HepG2 (cell line): ENCODE measurements at regions not wholly inside any gene's neighbourhood (a gene's known extent, or its start where the extent isn't known, plus 50 kb on each side); places are given as distances from the start of the nearest gene placed in this dataset.
A peak's percentile ranks its signal among the peaks of the same experiment; 100 is the strongest.

Source experiments
- ATAC-seq: fragments of 200-7000 bp; cut with Tn5 transposase; 3 replicates; pipeline ENCODE4 v1.9.1; 2020; ENCODE audit warnings: mild to moderate bottlenecking, moderate library complexity
- BruUV-seq: library from RNA; stranded (reverse); fragments of 400-500 nt; replicated peaks from 2 replicates; lab custom pipeline; 2021; lab: Mats Ljungman, UMichigan
- CTCF ChIA-PET: fragments of 300-600 bp; formaldehyde crosslinking; extraction: SDS; loops from one replicate; lab custom pipeline; 2021; ENCODE audit warnings: low total read pairs, inconsistent platforms, low intra/inter-chr PET ratio; lab: Yijun Ruan, JAX
- POLR2A ChIA-PET: fragments of 350-600 bp; sonication (Branson Sonifier 250); formaldehyde crosslinking; loops from one replicate; lab custom pipeline; 2020; ENCODE audit warnings: antibody characterized with exemption, inconsistent platforms; lab: Yijun Ruan, JAX
- DNase-seq: peaks from one replicate; pipeline ENCODE4 v3.0.0-alpha.2; 2015; ENCODE audit warnings: low spot score
- FAIRE-seq: peaks from 3 replicates; lab custom pipeline; 2011; peaks lifted over from hg19 to GRCh38; lab: Jason Lieb, UNC
- H2AFZ ChIP-seq: one replicate; pipeline ENCODE4 v1.6.1; 2011; ENCODE audit warnings: low read length, inconsistent platforms
- H3K27ac ChIP-seq: fragments of 300-600 bp; 3 replicates; pipeline ENCODE4 v1.8.0; 2011; ENCODE audit warnings: mixed run types, mild to moderate bottlenecking, mixed read lengths, low read length, inconsistent platforms; ENCODE audit not compliant: insufficient read depth; ENCODE audit errors: extremely low read length
- H3K27me3 ChIP-seq, 2 experiments: fragments of 200-600 bp in 1 of 2; 2 replicates in 1 of 2; 3 replicates in 1 of 2; pipeline versions ENCODE4 v1.6.0 to v1.8.0; 2011; ENCODE audit warnings: low read length in 2 of 2, mild to moderate bottlenecking in 2 of 2, moderate library complexity in 2 of 2, inconsistent platforms in 1 of 2; ENCODE audit not compliant: insufficient read depth in 2 of 2, control insufficient read depth in 1 of 2
- H3K36me3 ChIP-seq, 2 experiments: fragments of 200-600 bp in 1 of 2; replicated peaks in 1 of 2; 2 replicates in 1 of 2; 3 replicates in 1 of 2; pipeline versions ENCODE4 v1.5.1 to v1.8.0; 2011; ENCODE audit warnings: low read length in 2 of 2, inconsistent platforms in 1 of 2; ENCODE audit not compliant: insufficient read depth in 2 of 2, control insufficient read depth in 1 of 2
- H3K4me1 ChIP-seq: 2 replicates; pipeline ENCODE4 v1.5.1; 2012; ENCODE audit warnings: low read length, inconsistent platforms; ENCODE audit not compliant: insufficient read depth
- H3K4me2 ChIP-seq: 2 replicates; pipeline ENCODE4 v1.6.0; 2011; ENCODE audit warnings: low read depth, low read length, inconsistent platforms
- H3K4me3 ChIP-seq, 3 experiments: fragments of 200-600 bp in 1 of 3; sonication (generic), shearing (Covaris generic) in 1 of 3; replicated peaks in 1 of 3; 2 replicates each; pipeline ENCODE4 v1.5.1; 2011 to 2016; ENCODE audit warnings: low read length in 3 of 3, inconsistent platforms in 2 of 3, low read depth in 2 of 3, mild to moderate bottlenecking in 2 of 3, control low read depth in 1 of 3, mixed read lengths in 1 of 3; ENCODE audit not compliant: insufficient read depth in 1 of 3
- H3K79me2 ChIP-seq: one replicate; pipeline ENCODE4 v1.6.1; 2011; ENCODE audit warnings: low read length, inconsistent platforms; ENCODE audit not compliant: insufficient read depth
- H3K9ac ChIP-seq: 2 replicates; pipeline ENCODE4 v1.6.0; 2011; ENCODE audit warnings: mild to moderate bottlenecking, low read depth, low read length, inconsistent platforms; ENCODE audit not compliant: insufficient read depth
- H3K9me3 ChIP-seq: 2 replicates; pipeline ENCODE4 v1.5.1; 2012; ENCODE audit warnings: mild to moderate bottlenecking, low read length
- H4K20me1 ChIP-seq: 2 replicates; pipeline ENCODE4 v1.6.0; 2011; ENCODE audit warnings: inconsistent platforms, mild to moderate bottlenecking, low read length, moderate library complexity; ENCODE audit not compliant: insufficient read depth
- GLI4 ChIP-seq: sonication (generic); formaldehyde crosslinking; IDR thresholded peaks from 2 replicates; pipeline ENCODE4 v1.5.1; 2020; ENCODE audit warnings: missing genetic modification reagents, mild to moderate bottlenecking, moderate library complexity, borderline replicate concordance
- KLF16 ChIP-seq, 2 experiments: sonication (generic) in 1 of 2; formaldehyde crosslinking in 1 of 2; IDR thresholded peaks; 2 replicates each; pipeline versions ENCODE4 v1.6.1 to v1.8.0; 2016 to 2023; ENCODE audit warnings: missing genetic modification reagents in 2 of 2, missing compliant biosample characterization in 1 of 2
- RFX1 ChIP-seq: fragments of 450-650 bp; IDR thresholded peaks from 2 replicates; pipeline ENCODE4 v1.6.1; 2017
- ZNF382 ChIP-seq: sonication (generic); formaldehyde crosslinking; IDR thresholded peaks from 2 replicates; pipeline ENCODE4 v1.5.0; 2020; ENCODE audit warnings: missing genetic modification reagents, mild to moderate bottlenecking, borderline replicate concordance
- WGBS: methylation state at CpG from one replicate; pipeline ENCODE4 v1.1.6; 2017; ENCODE audit warnings: low lambda C conversion rate; 5-methylcytosine and 5-hydroxymethylcytosine counted together
- in situ Hi-C: cut with HindIII; loops from 2 replicates; pipeline ENCODE4 v1.10.0; 2017; ENCODE audit warnings: low pct_unique_long_range_greater_than_20kb; ENCODE audit not compliant: extremely low pct_ligation_motif_present
- intact Hi-C: fragments of 100-400 bp; cut with micrococcal nuclease; formaldehyde crosslinking; loops from one replicate; pipeline ENCODE4 v1.10.0; 2022; ENCODE audit not compliant: unreplicated experiment
- TF ChIP-seq, protein P1 (sequence below): sonication (generic); formaldehyde crosslinking; IDR thresholded peaks from 2 replicates; pipeline ENCODE4 v1.8.0; 2022; ENCODE audit warnings: missing genetic modification reagents, mild to moderate bottlenecking, inconsistent platforms, borderline replicate concordance
- TF ChIP-seq, protein P2 (sequence below): sonication (generic); formaldehyde crosslinking; IDR thresholded peaks from 2 replicates; pipeline ENCODE4 v1.4.0; 2020; ENCODE audit warnings: missing genetic modification reagents
- TF ChIP-seq, protein P3 (sequence below): sonication (generic); formaldehyde crosslinking; conservative IDR thresholded peaks from 2 replicates; pipeline ENCODE4 v1.4.0; 2020; ENCODE audit warnings: missing genetic modification reagents

DNA sequence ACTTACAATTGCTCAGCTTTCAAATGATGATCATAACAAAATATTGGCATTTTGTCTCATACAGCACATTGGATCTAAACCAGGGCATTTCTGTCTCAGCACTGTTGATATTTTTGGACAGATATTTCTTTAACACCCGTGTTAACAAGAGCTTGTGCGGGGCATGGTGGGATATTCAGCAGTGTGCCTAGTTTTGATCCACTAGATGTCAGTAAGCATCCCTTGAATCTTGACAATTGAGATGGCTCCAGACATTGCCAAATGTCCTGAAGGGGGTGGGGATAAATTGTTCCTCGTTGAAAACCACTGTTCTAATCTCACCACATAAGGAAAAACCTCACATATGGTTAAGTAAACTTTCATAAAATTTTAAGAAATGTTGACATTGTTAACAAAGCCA, 806.3 kb downstream of the STIM2 start:
- no TSS peak for BruUV-seq

DNA sequence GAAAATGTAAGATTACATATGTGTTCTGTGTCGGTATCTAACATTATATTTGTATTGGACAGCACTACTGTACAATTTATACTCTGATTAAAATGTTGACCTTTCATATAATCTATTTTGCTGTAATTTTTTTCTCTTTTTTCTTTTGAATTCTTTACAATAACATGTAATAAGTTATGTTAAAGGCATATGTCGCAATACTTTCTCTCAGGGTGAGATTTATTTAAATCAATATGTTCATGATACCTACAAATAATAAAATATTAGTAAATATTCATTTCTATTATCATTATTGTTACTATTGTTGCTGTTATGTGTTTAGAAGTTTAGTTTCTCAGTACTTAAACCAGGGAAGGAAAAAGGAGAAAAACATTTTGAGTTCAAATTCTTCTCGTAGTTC, 807.4 kb downstream of the STIM2 start:
- WGBS, result 4% methylated on average over 3 of the region's 3 CpGs
- no peak for FAIRE-seq
- ATAC-seq, result no peak

More for the DNA sequence above, 806.3 kb downstream of the STIM2 start:
- Histone ChIP-seq H3K27ac (no peak overlapping the region), H3K36me3 (no peaks in the 10 kb centered on the region), H2AFZ (no peak overlapping the region), H3K4me2 (no peak overlapping the region), H3K9me3 (no peaks in the 10 kb centered on the region), H3K9ac (no peak overlapping the region), H3K27me3 (no peaks in the 10 kb centered on the region), H3K4me1 (no peaks in the 10 kb centered on the region), H3K4me3 (no peak overlapping the region), H4K20me1 (no peaks in the 10 kb centered on the region), H3K79me2 (no peaks in the 10 kb centered on the region)
- 0% methylated on average over 3 of the region's 3 CpGs for WGBS
- no peak for TF ChIP-seq ZNF382
- ATAC-seq, result 0 out of 3 replicates have a peak, but pooled peaks have one; percentile 43
- no peak for DNase-seq
- ChIA-PET POLR2A (no interaction called here), CTCF (no interaction called here)
- in situ Hi-C loops (no loop called here), intact Hi-C loops (no loop called here)
- FAIRE-seq, result no peak

More for the DNA sequence above, 807.4 kb downstream of the STIM2 start:
- Histone ChIP-seq H4K20me1 (no peaks in the 10 kb centered on the region), H3K9me3 (no peaks in the 10 kb centered on the region), H2AFZ (no peak overlapping the region), H3K4me3 (no peak overlapping the region), H3K27me3 (no peaks in the 10 kb centered on the region), H3K4me1 (no peaks in the 10 kb centered on the region), H3K9ac (no peak overlapping the region), H3K36me3 (no peaks in the 10 kb centered on the region), H3K79me2 (no peaks in the 10 kb centered on the region), H3K4me2 (no peak overlapping the region), H3K27ac (no peak overlapping the region)
- ChIA-PET POLR2A (no interaction called here), CTCF (no interaction called here)
- intact Hi-C loops, result no loop called here
- in situ Hi-C loops, result no loop called here
- no TSS peak for BruUV-seq
- TF ChIP-seq, protein P1, sequence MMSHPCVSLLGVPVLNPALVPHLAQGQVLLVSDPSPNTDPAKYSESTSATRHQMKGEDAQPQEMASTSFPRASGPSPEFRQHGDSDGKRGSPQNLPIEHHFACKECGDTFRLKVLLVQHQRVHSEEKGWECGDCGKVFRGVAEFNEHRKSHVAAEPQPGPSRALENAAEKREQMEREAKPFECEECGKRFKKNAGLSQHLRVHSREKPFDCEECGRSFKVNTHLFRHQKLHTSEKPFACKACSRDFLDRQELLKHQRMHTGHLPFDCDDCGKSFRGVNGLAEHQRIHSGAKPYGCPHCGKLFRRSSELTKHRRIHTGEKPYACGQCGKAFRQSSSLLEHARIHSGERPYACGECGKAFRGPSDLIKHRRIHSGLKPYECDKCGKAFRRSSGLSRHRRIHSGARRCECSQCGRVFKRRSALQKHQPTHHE (CRISPR knock-in tag), result no peak
- TF ChIP-seq, protein P2, sequence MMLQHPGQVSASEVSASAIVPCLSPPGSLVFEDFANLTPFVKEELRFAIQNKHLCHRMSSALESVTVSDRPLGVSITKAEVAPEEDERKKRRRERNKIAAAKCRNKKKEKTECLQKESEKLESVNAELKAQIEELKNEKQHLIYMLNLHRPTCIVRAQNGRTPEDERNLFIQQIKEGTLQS (CRISPR knock-in tag), result no peak
- no peak for TF ChIP-seq RFX1
- TF ChIP-seq, protein P3, sequence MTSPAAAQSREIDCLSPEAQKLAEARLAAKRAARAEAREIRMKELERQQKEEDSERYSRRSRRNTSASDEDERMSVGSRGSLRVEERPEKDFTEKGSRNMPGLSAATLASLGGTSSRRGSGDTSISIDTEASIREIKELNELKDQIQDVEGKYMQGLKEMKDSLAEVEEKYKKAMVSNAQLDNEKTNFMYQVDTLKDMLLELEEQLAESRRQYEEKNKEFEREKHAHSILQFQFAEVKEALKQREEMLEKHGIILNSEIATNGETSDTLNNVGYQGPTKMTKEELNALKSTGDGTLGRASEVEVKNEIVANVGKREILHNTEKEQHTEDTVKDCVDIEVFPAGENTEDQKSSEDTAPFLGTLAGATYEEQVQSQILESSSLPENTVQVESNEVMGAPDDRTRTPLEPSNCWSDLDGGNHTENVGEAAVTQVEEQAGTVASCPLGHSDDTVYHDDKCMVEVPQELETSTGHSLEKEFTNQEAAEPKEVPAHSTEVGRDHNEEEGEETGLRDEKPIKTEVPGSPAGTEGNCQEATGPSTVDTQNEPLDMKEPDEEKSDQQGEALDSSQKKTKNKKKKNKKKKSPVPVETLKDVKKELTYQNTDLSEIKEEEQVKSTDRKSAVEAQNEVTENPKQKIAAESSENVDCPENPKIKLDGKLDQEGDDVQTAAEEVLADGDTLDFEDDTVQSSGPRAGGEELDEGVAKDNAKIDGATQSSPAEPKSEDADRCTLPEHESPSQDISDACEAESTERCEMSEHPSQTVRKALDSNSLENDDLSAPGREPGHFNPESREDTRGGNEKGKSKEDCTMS (CRISPR knock-in tag), result no peak
- TF ChIP-seq GLI4 (CRISPR knock-in tag), result no peak
- no peak for TF ChIP-seq KLF16 (CRISPR knock-in tag; IDR thresholded peaks at IDR 0.05)
- no peak for DNase-seq
